Trophoblast cell (in vitro differentiated cells and primary cell): ENCODE measurements at regions not wholly inside any gene's neighbourhood (a gene's known extent, or its start where the extent isn't known, plus 50 kb on each side); places are given as distances from the start of the nearest gene placed in this dataset.
A peak's percentile ranks its signal among the peaks of the same experiment; 100 is the strongest.

Source experiments
- DNase-seq, 2 donors: peaks; one replicate each; pipeline ENCODE4 v3.0.0-alpha.2; 2016
- H2AFZ ChIP-seq: 2 replicates; pipeline ENCODE4 v1.6.1; 2013; ENCODE audit warnings: low read length, moderate library complexity, mild to moderate bottlenecking; ENCODE audit not compliant: insufficient read depth, poor library complexity
- H2AK5ac ChIP-seq: 2 replicates; pipeline ENCODE4 v1.6.1; 2013; ENCODE audit warnings: mild to moderate bottlenecking, low read length
- H2BK120ac ChIP-seq: 2 replicates; pipeline ENCODE4 v1.6.1; 2013; ENCODE audit warnings: low read length, mild to moderate bottlenecking, moderate library complexity; ENCODE audit not compliant: insufficient read depth, poor library complexity
- H2BK12ac ChIP-seq: 2 replicates; pipeline ENCODE4 v1.6.1; 2013; ENCODE audit warnings: mild to moderate bottlenecking, low read length, moderate library complexity
- H2BK5ac ChIP-seq: 2 replicates; pipeline ENCODE4 v1.6.1; 2013; ENCODE audit warnings: low read length, low read depth, moderate library complexity, mild to moderate bottlenecking; ENCODE audit not compliant: poor library complexity
- H3K14ac ChIP-seq: 2 replicates; pipeline ENCODE4 v1.6.1; 2013; ENCODE audit warnings: mild to moderate bottlenecking, low read length
- H3K18ac ChIP-seq: 2 replicates; pipeline ENCODE4 v1.6.1; 2013; ENCODE audit warnings: mild to moderate bottlenecking, low read length
- H3K23ac ChIP-seq: 2 replicates; pipeline ENCODE4 v1.6.1; 2013; ENCODE audit warnings: low read length
- H3K27ac ChIP-seq: 2 replicates; pipeline ENCODE4 v1.5.1; 2013; ENCODE audit warnings: low read depth, mild to moderate bottlenecking, inconsistent platforms, low read length, moderate library complexity
- H3K27me3 ChIP-seq: 2 replicates; pipeline ENCODE4 v1.6.1; 2013; ENCODE audit warnings: inconsistent platforms, mild to moderate bottlenecking, low read length, moderate library complexity; ENCODE audit not compliant: insufficient read depth
- H3K36me3 ChIP-seq, 2 experiments: 1 replicate in 1 of 2; 2 replicates in 1 of 2; pipeline ENCODE4 v1.6.1; 2013; ENCODE audit warnings: low read length in 2 of 2, mild to moderate bottlenecking in 2 of 2, moderate library complexity in 1 of 2; ENCODE audit not compliant: insufficient read depth in 2 of 2, control insufficient read depth in 1 of 2
- H3K4ac ChIP-seq: 2 replicates; pipeline ENCODE4 v1.6.1; 2013; ENCODE audit warnings: low read depth, mild to moderate bottlenecking, low read length, moderate library complexity
- H3K4me1 ChIP-seq, 2 experiments: 1 replicate in 1 of 2; 2 replicates in 1 of 2; pipeline ENCODE4 v1.6.1; 2013; ENCODE audit warnings: low read length in 2 of 2, mild to moderate bottlenecking in 2 of 2, moderate library complexity in 1 of 2; ENCODE audit not compliant: insufficient read depth in 2 of 2, control insufficient read depth in 1 of 2
- H3K4me2 ChIP-seq: 2 replicates; pipeline ENCODE4 v1.6.1; 2013; ENCODE audit warnings: inconsistent platforms, mild to moderate bottlenecking, low read length, moderate library complexity
- H3K4me3 ChIP-seq: 2 replicates; pipeline ENCODE4 v1.5.1; 2013; ENCODE audit warnings: mild to moderate bottlenecking, low read depth, low read length, inconsistent platforms
- H3K79me1 ChIP-seq: one replicate; pipeline ENCODE4 v1.6.1; 2013; ENCODE audit warnings: low read length
- H3K79me2 ChIP-seq: 2 replicates; pipeline ENCODE4 v1.6.1; 2013; ENCODE audit warnings: low read length, mild to moderate bottlenecking; ENCODE audit not compliant: control insufficient read depth, insufficient read depth, poor library complexity
- H3K9ac ChIP-seq: 2 replicates; pipeline ENCODE4 v1.6.1; 2013; ENCODE audit warnings: mild to moderate bottlenecking, low read length
- H3K9me3 ChIP-seq: 2 replicates; pipeline ENCODE4 v1.6.1; 2013; ENCODE audit warnings: low read depth, mild to moderate bottlenecking, control low read depth, inconsistent platforms, low read length; ENCODE audit not compliant: insufficient read depth
- H4K12ac ChIP-seq: 2 replicates; pipeline ENCODE4 v1.6.1; 2013; ENCODE audit warnings: low read depth, mild to moderate bottlenecking, low read length, moderate library complexity
- H4K8ac ChIP-seq: 2 replicates; pipeline ENCODE4 v1.6.1; 2013; ENCODE audit warnings: low read depth, mild to moderate bottlenecking, low read length, moderate library complexity
- H4K91ac ChIP-seq: one replicate; pipeline ENCODE4 v1.6.1; 2013; ENCODE audit warnings: low read depth, mild to moderate bottlenecking, low read length, moderate library complexity
- WGBS: extraction: QIAGEN DNeasy Blood & Tissue Kit; methylation state at CpG from one replicate; pipeline ENCODE4 v1.1.7; 2013; ENCODE audit warnings: missing lambda C conversion rate; ENCODE audit not compliant: insufficient read length, insufficient coverage; ENCODE audit errors: extremely low coverage; 5-methylcytosine and 5-hydroxymethylcytosine counted together

GRCh38 chr5:3102531-3102930 lies 351.1 kb upstream of the IRX2 start:
- no peaks in the 10 kb centered on the region for H3K36me3 ChIP-seq
- no peak overlapping the region for H3K4ac ChIP-seq
- H4K91ac ChIP-seq = no peak overlapping the region
- H2AFZ ChIP-seq = no peak overlapping the region
- H3K27me3 ChIP-seq = peaks cover 6% of the 10 kb centered on the region
- H3K4me2 ChIP-seq = no peak overlapping the region
- no peak overlapping the region for H4K8ac ChIP-seq
- no peaks in the 10 kb centered on the region for H3K9me3 ChIP-seq
- H2AK5ac ChIP-seq = no peak overlapping the region
- H3K4me1 ChIP-seq = peaks cover 18 to 20% of the 10 kb centered on the region in 2 experiments
- H3K4me3 ChIP-seq = no peak overlapping the region
- no peak for DNase-seq
- no peak overlapping the region for H3K27ac ChIP-seq
- WGBS = no CpG with 5 or more reads among the region's 4 CpGs
- no peak overlapping the region for H3K14ac ChIP-seq
- no peaks in the 10 kb centered on the region for H3K79me1 ChIP-seq
- no peak overlapping the region for H2BK12ac ChIP-seq
- no peaks in the 10 kb centered on the region for H3K79me2 ChIP-seq
- H3K9ac ChIP-seq = no peak overlapping the region
- no peak overlapping the region for H2BK5ac ChIP-seq
- H3K18ac ChIP-seq = no peak overlapping the region
- H2BK120ac ChIP-seq = no peak overlapping the region
- no peak overlapping the region for H3K23ac ChIP-seq
- no peak overlapping the region for H4K12ac ChIP-seq

GRCh38 chr5:3101561-3101960 lies 350.1 kb upstream of the IRX2 start:
- Histone ChIP-seq H3K9ac (no peak overlapping the region), H2BK5ac (no peak overlapping the region), H4K8ac (no peak overlapping the region), H3K79me2 (no peaks in the 10 kb centered on the region), H3K4me1 (peaks cover 18 to 20% of the 10 kb centered on the region in 2 experiments), H3K4me2 (no peak overlapping the region), H3K18ac (no peak overlapping the region), H2BK120ac (no peak overlapping the region), H4K91ac (no peak overlapping the region), H3K23ac (no peak overlapping the region), H3K4me3 (no peak overlapping the region), H2AK5ac (no peak overlapping the region), H3K14ac (no peak overlapping the region), H3K27me3 (peaks cover 6% of the 10 kb centered on the region), H3K79me1 (no peaks in the 10 kb centered on the region), H3K27ac (no peak overlapping the region), H3K9me3 (no peaks in the 10 kb centered on the region), H2AFZ (peak overlapping the region; percentile 35), H3K36me3 (no peaks in the 10 kb centered on the region), H3K4ac (no peak overlapping the region), H2BK12ac (peak overlapping the region; percentile 38), H4K12ac (no peak overlapping the region)
- DNase-seq = no peak
- WGBS = no CpG with 5 or more reads among the region's 6 CpGs

- Histone ChIP-seq H3K14ac (no peak overlapping the region), H2BK120ac (no peak overlapping the region), H2BK12ac (peak overlapping the region; percentile 47), H3K79me2 (no peaks in the 10 kb centered on the region), H3K9me3 (no peaks in the 10 kb centered on the region), H3K9ac (no peak overlapping the region), H3K18ac (no peak overlapping the region), H3K4ac (no peak overlapping the region), H4K12ac (no peak overlapping the region), H3K27me3 (peaks cover 6% of the 10 kb centered on the region), H3K27ac (no peak overlapping the region), H3K4me3 (no peak overlapping the region), H3K79me1 (no peaks in the 10 kb centered on the region), H2AFZ (no peak overlapping the region), H3K4me2 (no peak overlapping the region), H3K4me1 (peaks cover 18 to 20% of the 10 kb centered on the region in 2 experiments), H3K23ac (no peak overlapping the region), H2AK5ac (no peak overlapping the region), H4K8ac (no peak overlapping the region), H3K36me3 (no peaks in the 10 kb centered on the region), H4K91ac (no peak overlapping the region), H2BK5ac (no peak overlapping the region)
- no peak for DNase-seq
- WGBS = no CpG with 5 or more reads among the region's 14 CpGs
Observed at GRCh38 chr5:3100921-3101551, 349.6 kb upstream of the IRX2 start.

GRCh38 chr5:3099954-3100353 lies 348.5 kb upstream of the IRX2 start:
- Histone ChIP-seq H4K91ac (no peak overlapping the region), H3K36me3 (no peaks in the 10 kb centered on the region), H4K8ac (no peak overlapping the region), H3K4me3 (no peak overlapping the region), H2AK5ac (no peak overlapping the region), H2BK120ac (no peak overlapping the region), H3K27ac (no peak overlapping the region), H3K79me1 (no peaks in the 10 kb centered on the region), H2AFZ (no peak overlapping the region), H3K9ac (no peak overlapping the region), H3K14ac (no peak overlapping the region), H3K4me1 (peaks cover 18 to 20% of the 10 kb centered on the region in 2 experiments), H2BK12ac (no peak overlapping the region), H3K4ac (no peak overlapping the region), H3K23ac (no peak overlapping the region), H3K4me2 (no peak overlapping the region), H3K9me3 (no peaks in the 10 kb centered on the region), H2BK5ac (no peak overlapping the region), H3K79me2 (no peaks in the 10 kb centered on the region), H3K18ac (no peak overlapping the region), H3K27me3 (peaks cover 6% of the 10 kb centered on the region), H4K12ac (no peak overlapping the region)
- WGBS = no CpG with 5 or more reads among the region's 6 CpGs
- DNase-seq = no peak
